Vagina (tissue), 2 donors: ENCODE measurements at regions not wholly inside any gene's neighbourhood (a gene's known extent, or its start where the extent isn't known, plus 50 kb on each side); places are given as distances from the start of the nearest gene placed in this dataset.
"Not testable (repeated sequence)": the region's sequence is repeated elsewhere in the genome, so short reads cannot be mapped to it uniquely, and the experiment has no call there.

Experiments
- DNase-seq, 2 donors: peaks; one replicate each; pipeline ENCODE4 v3.0.0-alpha.2; 2017; ENCODE audit errors: extremely low spot score in 2 of 2
- H3K27ac ChIP-seq: fragments of 200-600 bp; sonication (generic); one replicate; pipeline ENCODE4 v1.5.1; 2019
- H3K27me3 ChIP-seq: fragments of 200-600 bp; sonication (generic); one replicate; pipeline ENCODE4 v1.5.1; 2019
- H3K36me3 ChIP-seq, 2 donors: fragments of 200-600 bp; sonication (generic); one replicate each; pipeline ENCODE4 v1.5.1; 2017 to 2019
- H3K4me1 ChIP-seq: fragments of 200-600 bp; sonication (generic); one replicate; pipeline ENCODE4 v1.5.1; 2019
- H3K4me3 ChIP-seq, 2 donors: fragments of 200-600 bp; sonication (generic); 1 replicate in 1 of 2; 2 replicates in 1 of 2; pipeline ENCODE4 v1.5.1; 2016 to 2019
- H3K9me3 ChIP-seq: fragments of 200-600 bp; sonication (generic); one replicate; pipeline ENCODE4 v1.5.1; 2019
- CTCF ChIP-seq, 3 experiments: fragments of 450-650 bp in 2 of 3; fragments of 200-600 bp in 1 of 3; sonication (generic) in 1 of 3; IDR thresholded peaks; one replicate each; pipeline ENCODE4 v1.5.1; 2017 to 2019; ENCODE audit warnings: antibody characterized with exemption in 3 of 3, mild to moderate bottlenecking in 2 of 3, moderate library complexity in 2 of 3
- POLR2A ChIP-seq, 2 donors: fragments of 450-650 bp; IDR thresholded peaks; one replicate each; pipeline ENCODE4 v1.6.1; 2017; ENCODE audit warnings: antibody characterized with exemption in 2 of 2, mild to moderate bottlenecking in 2 of 2, moderate library complexity in 2 of 2
- POLR2AphosphoS5 ChIP-seq, 2 donors: sonication (generic); formaldehyde crosslinking; IDR thresholded peaks; one replicate each; pipeline ENCODE4 v1.9.0; 2017; ENCODE audit warnings: antibody characterized with exemption in 2 of 2, mild to moderate bottlenecking in 2 of 2, low read depth in 1 of 2; ENCODE audit not compliant: insufficient read depth in 1 of 2
- intact Hi-C: fragments of 100-400 bp; cut with DNase I; formaldehyde crosslinking; loops from one replicate; pipeline ENCODE4 v1.15.1; 2023

GRCh38 chr1:3996846-3997705 is 97.0 kb upstream of the C1orf174 start:
- H3K27me3 ChIP-seq: no peaks in the 10 kb centered on the region
- intact Hi-C loops: no loop called here
- no peak for DNase-seq
- H3K4me3 ChIP-seq: no peak overlapping the region
- H3K4me1 ChIP-seq: no peaks in the 10 kb centered on the region
- no peaks in the 10 kb centered on the region for H3K36me3 ChIP-seq
- H3K9me3 ChIP-seq: no peaks in the 10 kb centered on the region
- TF ChIP-seq CTCF (IDR thresholded peaks at IDR 0.05) (no peak), POLR2AphosphoS5 (IDR thresholded peaks at IDR 0.05; ENCODE audit: insufficient read depth in 1 of 2, low read depth in 1 of 2) (no peak), POLR2A (IDR thresholded peaks at IDR 0.05) (no peak)
- no peak overlapping the region for H3K27ac ChIP-seq

- H3K36me3 ChIP-seq: no peaks in the 10 kb centered on the region
- no peak overlapping the region for H3K27ac ChIP-seq
- intact Hi-C loops: no loop called here
- H3K27me3 ChIP-seq: no peaks in the 10 kb centered on the region
- H3K4me3 ChIP-seq: no peak overlapping the region
- no peaks in the 10 kb centered on the region for H3K4me1 ChIP-seq
- no peak for DNase-seq
- TF ChIP-seq POLR2A (IDR thresholded peaks at IDR 0.05) (no peak), POLR2AphosphoS5 (IDR thresholded peaks at IDR 0.05; ENCODE audit: insufficient read depth in 1 of 2, low read depth in 1 of 2) (no peak), CTCF (IDR thresholded peaks at IDR 0.05) (no peak)
- H3K9me3 ChIP-seq: no peaks in the 10 kb centered on the region
These were observed 98.0 kb upstream of the C1orf174 start for GRCh38 chr1:3998086-3998485.

GRCh38 chr1:3999514-3999913 is 99.4 kb upstream of the C1orf174 start:
- H3K9me3 ChIP-seq, H3K36me3 ChIP-seq, H3K27me3 ChIP-seq, DNase-seq, intact Hi-C loops, H3K27ac ChIP-seq, H3K4me3 ChIP-seq, H3K4me1 ChIP-seq: not testable (repeated sequence)

- no peak overlapping the region for H3K4me3 ChIP-seq
- H3K36me3 ChIP-seq: no peaks in the 10 kb centered on the region
- no peak overlapping the region for H3K27ac ChIP-seq
- no peak for DNase-seq
- intact Hi-C loops: no loop called here
- TF ChIP-seq CTCF (IDR thresholded peaks at IDR 0.05): no peak
- TF ChIP-seq POLR2A (IDR thresholded peaks at IDR 0.05): no peak
- TF ChIP-seq POLR2AphosphoS5 (IDR thresholded peaks at IDR 0.05; ENCODE audit: insufficient read depth in 1 of 2, low read depth in 1 of 2): no peak
- H3K9me3 ChIP-seq: no peaks in the 10 kb centered on the region
- no peaks in the 10 kb centered on the region for H3K4me1 ChIP-seq
- H3K27me3 ChIP-seq: no peaks in the 10 kb centered on the region
These were observed 100.1 kb upstream of the C1orf174 start for GRCh38 chr1:3999941-4000735.

- Histone ChIP-seq H3K4me3 (no peak overlapping the region), H3K27me3 (no peaks in the 10 kb centered on the region), H3K36me3 (no peaks in the 10 kb centered on the region), H3K27ac (no peak overlapping the region), H3K9me3 (no peaks in the 10 kb centered on the region), H3K4me1 (no peaks in the 10 kb centered on the region)
- no peak for DNase-seq
- TF ChIP-seq CTCF (IDR thresholded peaks at IDR 0.05) (no peak), POLR2AphosphoS5 (IDR thresholded peaks at IDR 0.05; ENCODE audit: insufficient read depth in 1 of 2, low read depth in 1 of 2) (no peak), POLR2A (IDR thresholded peaks at IDR 0.05) (no peak)
- intact Hi-C loops: no loop called here
These were observed 100.8 kb upstream of the C1orf174 start for GRCh38 chr1:4000811-4001251.
